SK-N-SH (cell line): ENCODE measurements at regions not wholly inside any gene's neighbourhood (a gene's known extent, or its start where the extent isn't known, plus 50 kb on each side); places are given as distances from the start of the nearest gene placed in this dataset.
"Not testable (repeated sequence)": the region's sequence is repeated elsewhere in the genome, so short reads cannot be mapped to it uniquely, and the experiment has no call there.

Experiments
- CTCF ChIA-PET: fragments of 300-600, 350-600 bp; formaldehyde crosslinking; extraction: SDS; loops from one replicate; lab custom pipeline; 2021; lab: Yijun Ruan, JAX
- POLR2A ChIA-PET: fragments of 350-600 bp; sonication (Branson Sonifier 250); formaldehyde crosslinking; extraction: SDS; loops from one replicate; lab custom pipeline; 2020; ENCODE audit warnings: antibody characterized with exemption, inconsistent platforms; lab: Yijun Ruan, JAX
- DNase-seq: peaks from one replicate; pipeline ENCODE4 v3.0.0; 2012
- H2AFZ ChIP-seq: fragments of 200-600 bp; sonication (generic); 2 replicates; pipeline ENCODE4 v1.8.1; 2016; ENCODE audit warnings: antibody characterized with exemption, mild to moderate bottlenecking, low read depth
- H3F3A ChIP-seq: fragments of 200-600 bp; sonication (generic); replicated peaks from 2 replicates; pipeline ENCODE3; 2016; ENCODE audit warnings: antibody characterized with exemption, mild to moderate bottlenecking; ENCODE audit not compliant: insufficient read depth
- H3K27ac ChIP-seq, 2 experiments: fragments of 200-500 bp in 1 of 2; fragments of 200-600 bp in 1 of 2; sonication (Bioruptor generic) in 1 of 2; sonication (generic), shearing (Covaris generic) in 1 of 2; 2 replicates each; pipeline versions ENCODE4 v1.5.1 to v1.6.1; 2014 to 2016; ENCODE audit warnings: low read depth in 2 of 2, inconsistent platforms in 1 of 2, low read length in 1 of 2, mild to moderate bottlenecking in 1 of 2, mixed read lengths in 1 of 2
- H3K27me3 ChIP-seq: fragments of 200-600 bp; sonication (generic), shearing (Covaris generic); 2 replicates; pipeline ENCODE4 v1.6.1; 2016; ENCODE audit warnings: mixed run types; ENCODE audit not compliant: insufficient read depth
- H3K36me3 ChIP-seq, 2 experiments: fragments of 200-500 bp in 1 of 2; fragments of 200-600 bp in 1 of 2; sonication (Bioruptor generic) in 1 of 2; sonication (generic) in 1 of 2; replicated peaks in 1 of 2; 2 replicates each; pipeline versions ENCODE3 to v1.5.1; 2014 to 2016; ENCODE audit warnings: low read length in 1 of 2, mild to moderate bottlenecking in 1 of 2; ENCODE audit not compliant: insufficient read depth in 2 of 2, control insufficient read depth in 1 of 2
- H3K4me1 ChIP-seq, 2 experiments: fragments of 200-500 bp in 1 of 2; fragments of 200-600 bp in 1 of 2; sonication (Bioruptor generic) in 1 of 2; sonication (generic), shearing (Covaris generic) in 1 of 2; 2 replicates each; pipeline versions ENCODE4 v1.5.1 to v1.6.1; 2014 to 2016; ENCODE audit warnings: low read depth in 1 of 2, low read length in 1 of 2, mixed run types in 1 of 2; ENCODE audit not compliant: insufficient read depth in 2 of 2, control insufficient read depth in 1 of 2
- H3K4me2 ChIP-seq: fragments of 200-600 bp; sonication (generic), shearing (Covaris generic); 2 replicates; pipeline ENCODE4 v1.6.1; 2017; ENCODE audit warnings: mixed run types
- H3K4me3 ChIP-seq, 2 experiments: fragments of 200-500 bp in 1 of 2; fragments of 200-600 bp in 1 of 2; sonication (Bioruptor generic) in 1 of 2; sonication (generic), shearing (Covaris generic) in 1 of 2; 2 replicates each; pipeline versions ENCODE4 v1.5.1 to v1.8.1; 2014 to 2016; ENCODE audit warnings: low read depth in 2 of 2, inconsistent platforms in 1 of 2, low read length in 1 of 2, mild to moderate bottlenecking in 1 of 2, mixed read lengths in 1 of 2, moderate library complexity in 1 of 2
- H3K79me2 ChIP-seq: fragments of 200-600 bp; sonication (generic); 2 replicates; pipeline ENCODE4 v1.8.1; 2017; ENCODE audit warnings: mild to moderate bottlenecking; ENCODE audit not compliant: insufficient read depth
- H3K9ac ChIP-seq: fragments of 200-600 bp; sonication (generic); 2 replicates; pipeline ENCODE4 v1.6.1; 2017; ENCODE audit warnings: mixed run types
- H3K9me2 ChIP-seq: fragments of 200-600 bp; sonication (generic); 2 replicates; pipeline ENCODE4 v1.6.1; 2017; ENCODE audit warnings: mixed run types
- H3K9me3 ChIP-seq: fragments of 200-600 bp; sonication (generic); 2 replicates; pipeline ENCODE4 v1.6.1; 2017; ENCODE audit warnings: mixed run types, mild to moderate bottlenecking, moderate library complexity
- H4K20me1 ChIP-seq: fragments of 200-600 bp; sonication (generic); 2 replicates; pipeline ENCODE4 v1.6.1; 2017; ENCODE audit warnings: mild to moderate bottlenecking, mixed run types; ENCODE audit not compliant: insufficient read depth
- EZH2phosphoT487 ChIP-seq: fragments of 200-600 bp; sonication (generic); IDR thresholded peaks from 2 replicates; pipeline ENCODE4 v1.6.1; 2017; ENCODE audit warnings: low read depth, mixed run types, mild to moderate bottlenecking, antibody characterized with exemption, moderate library complexity, borderline replicate concordance
- FOXM1 ChIP-seq: IDR thresholded peaks from 2 replicates; pipeline ENCODE4 v1.4.0; 2012; ENCODE audit warnings: low read depth, mild to moderate bottlenecking
- GABPA ChIP-seq: IDR thresholded peaks from 2 replicates; pipeline ENCODE4 v1.4.0; 2012; ENCODE audit warnings: low read depth, mild to moderate bottlenecking
- GATA2 ChIP-seq: sonication (generic); formaldehyde crosslinking; IDR thresholded peaks from 2 replicates; pipeline ENCODE4 v1.5.0; 2020; ENCODE audit warnings: mild to moderate bottlenecking, missing genetic modification reagents
- JUND ChIP-seq: IDR thresholded peaks from 2 replicates; pipeline ENCODE4 v1.4.0; 2012
- MAX ChIP-seq: IDR thresholded peaks from 2 replicates; pipeline ENCODE4 v1.4.0; 2012; ENCODE audit warnings: low read depth
- MXI1 ChIP-seq: IDR thresholded peaks from 2 replicates; pipeline ENCODE4 v1.6.1; 2012; ENCODE audit warnings: mild to moderate bottlenecking, low read depth, low read length, improper control_type of control experiment
- NRF1 ChIP-seq: IDR thresholded peaks from 2 replicates; pipeline ENCODE4 v1.6.1; 2012; ENCODE audit warnings: low read depth, mild to moderate bottlenecking, low read length
- POLR2AphosphoS5 ChIP-seq: IDR thresholded peaks from 2 replicates; pipeline ENCODE4 v1.6.1; 2012; ENCODE audit warnings: low read depth, low read length
- RAD21 ChIP-seq: IDR thresholded peaks from 2 replicates; pipeline ENCODE4 v1.6.1; 2012; ENCODE audit warnings: mild to moderate bottlenecking, low read length
- RCOR1 ChIP-seq: fragments of 150-350 bp; IDR thresholded peaks from 2 replicates; pipeline ENCODE4 v1.6.1; 2017; ENCODE audit warnings: antibody characterized with exemption, low read length
- RFX5 ChIP-seq: IDR thresholded peaks from 2 replicates; pipeline ENCODE4 v1.6.1; 2012; ENCODE audit warnings: mild to moderate bottlenecking, improper control_type of control experiment, low read length
- RXRA ChIP-seq: IDR thresholded peaks from 2 replicates; pipeline ENCODE4 v1.4.0; 2012; ENCODE audit warnings: low read depth, mild to moderate bottlenecking, borderline replicate concordance
- SIN3A ChIP-seq: IDR thresholded peaks from 2 replicates; pipeline ENCODE4 v1.6.1; 2012; ENCODE audit warnings: low read depth, mild to moderate bottlenecking, low read length, moderate library complexity, borderline replicate concordance
- TEAD4 ChIP-seq: IDR thresholded peaks from 2 replicates; pipeline ENCODE4 v1.4.0; 2012; ENCODE audit warnings: mild to moderate bottlenecking, borderline replicate concordance; ENCODE audit not compliant: insufficient read depth
- USF1 ChIP-seq: IDR thresholded peaks from 2 replicates; pipeline ENCODE4 v1.4.0; 2012; ENCODE audit warnings: low read depth, borderline replicate concordance
- YY1 ChIP-seq: IDR thresholded peaks from 2 replicates; pipeline ENCODE4 v1.4.0; 2012; ENCODE audit warnings: low read depth, mild to moderate bottlenecking
- WGBS: methylation state at CpG from one replicate; pipeline ENCODE4 v1.1.6; 2017; ENCODE audit warnings: low lambda C conversion rate; 5-methylcytosine and 5-hydroxymethylcytosine counted together
- TF ChIP-seq, protein P1 (sequence below): IDR thresholded peaks from 2 replicates; pipeline ENCODE4 v1.4.0; 2012; ENCODE audit warnings: low read depth, borderline replicate concordance
- TF ChIP-seq, protein P2 (sequence below): fragments of 200-600 bp; sonication (generic); IDR thresholded peaks from 2 replicates; pipeline ENCODE4 v1.6.1; 2017; ENCODE audit warnings: antibody characterized with exemption, mild to moderate bottlenecking, moderate library complexity

DNA sequence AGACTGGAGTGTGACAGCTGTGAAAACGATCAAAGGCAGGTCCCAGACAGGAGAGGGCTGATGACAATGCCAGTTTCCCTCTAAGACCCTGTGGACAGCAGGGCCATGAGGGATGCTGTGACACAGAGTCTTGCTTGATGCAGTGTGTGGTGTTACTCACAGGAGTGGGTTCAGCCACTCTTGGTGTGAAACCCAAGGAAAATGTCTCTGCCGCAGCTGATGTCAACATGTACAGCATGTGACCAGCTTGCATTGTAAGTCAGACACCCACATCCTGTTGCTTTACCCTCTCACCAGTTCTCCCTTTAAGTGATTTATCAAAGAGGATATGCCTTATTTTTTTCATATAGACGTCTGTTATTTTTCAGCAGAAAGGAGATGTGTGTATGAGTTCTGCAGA lies 268.6 kb downstream of the BTG1 start:
- no peaks in the 10 kb centered on the region for H3K79me2 ChIP-seq
- no peaks in the 10 kb centered on the region for H4K20me1 ChIP-seq
- peaks cover 0 to 4% of the 10 kb centered on the region in 2 experiments; a peak in 2 of 4 replicates for H3K4me1 ChIP-seq
- no peaks in the 10 kb centered on the region for H3K9me2 ChIP-seq
- no peaks in the 10 kb centered on the region for H3F3A ChIP-seq
- POLR2A ChIA-PET: no interaction called here
- no peak overlapping the region; a peak in 1 of 4 replicates for H3K27ac ChIP-seq
- H3K27me3 ChIP-seq: no peaks in the 10 kb centered on the region
- H3K9ac ChIP-seq: no peak overlapping the region
- no peak overlapping the region for H3K4me2 ChIP-seq
- no peak overlapping the region for H3K4me3 ChIP-seq
- TF ChIP-seq EZH2phosphoT487 (no peak), POLR2AphosphoS5 (no peak), MAX (no peak), FOXM1 (no peak), RAD21 (no peak), MXI1 (no peak), JUND (no peak), SIN3A (no peak), YY1 (no peak), RFX5 (no peak), RXRA (no peak), GATA2 (CRISPR knock-in tag) (no peak), TEAD4 (no peak), GABPA (no peak), NRF1 (no peak), USF1 (no peak), RCOR1 (no peak)
- TF ChIP-seq, protein P1, sequence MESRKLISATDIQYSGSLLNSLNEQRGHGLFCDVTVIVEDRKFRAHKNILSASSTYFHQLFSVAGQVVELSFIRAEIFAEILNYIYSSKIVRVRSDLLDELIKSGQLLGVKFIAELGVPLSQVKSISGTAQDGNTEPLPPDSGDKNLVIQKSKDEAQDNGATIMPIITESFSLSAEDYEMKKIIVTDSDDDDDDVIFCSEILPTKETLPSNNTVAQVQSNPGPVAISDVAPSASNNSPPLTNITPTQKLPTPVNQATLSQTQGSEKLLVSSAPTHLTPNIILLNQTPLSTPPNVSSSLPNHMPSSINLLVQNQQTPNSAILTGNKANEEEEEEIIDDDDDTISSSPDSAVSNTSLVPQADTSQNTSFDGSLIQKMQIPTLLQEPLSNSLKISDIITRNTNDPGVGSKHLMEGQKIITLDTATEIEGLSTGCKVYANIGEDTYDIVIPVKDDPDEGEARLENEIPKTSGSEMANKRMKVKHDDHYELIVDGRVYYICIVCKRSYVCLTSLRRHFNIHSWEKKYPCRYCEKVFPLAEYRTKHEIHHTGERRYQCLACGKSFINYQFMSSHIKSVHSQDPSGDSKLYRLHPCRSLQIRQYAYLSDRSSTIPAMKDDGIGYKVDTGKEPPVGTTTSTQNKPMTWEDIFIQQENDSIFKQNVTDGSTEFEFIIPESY: no peak
- TF ChIP-seq, protein P2, sequence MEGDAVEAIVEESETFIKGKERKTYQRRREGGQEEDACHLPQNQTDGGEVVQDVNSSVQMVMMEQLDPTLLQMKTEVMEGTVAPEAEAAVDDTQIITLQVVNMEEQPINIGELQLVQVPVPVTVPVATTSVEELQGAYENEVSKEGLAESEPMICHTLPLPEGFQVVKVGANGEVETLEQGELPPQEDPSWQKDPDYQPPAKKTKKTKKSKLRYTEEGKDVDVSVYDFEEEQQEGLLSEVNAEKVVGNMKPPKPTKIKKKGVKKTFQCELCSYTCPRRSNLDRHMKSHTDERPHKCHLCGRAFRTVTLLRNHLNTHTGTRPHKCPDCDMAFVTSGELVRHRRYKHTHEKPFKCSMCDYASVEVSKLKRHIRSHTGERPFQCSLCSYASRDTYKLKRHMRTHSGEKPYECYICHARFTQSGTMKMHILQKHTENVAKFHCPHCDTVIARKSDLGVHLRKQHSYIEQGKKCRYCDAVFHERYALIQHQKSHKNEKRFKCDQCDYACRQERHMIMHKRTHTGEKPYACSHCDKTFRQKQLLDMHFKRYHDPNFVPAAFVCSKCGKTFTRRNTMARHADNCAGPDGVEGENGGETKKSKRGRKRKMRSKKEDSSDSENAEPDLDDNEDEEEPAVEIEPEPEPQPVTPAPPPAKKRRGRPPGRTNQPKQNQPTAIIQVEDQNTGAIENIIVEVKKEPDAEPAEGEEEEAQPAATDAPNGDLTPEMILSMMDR: no peak
- TF ChIP-seq, all 33 proteins: peak for 0
- Histone ChIP-seq H2AFZ (no peak overlapping the region), H3K36me3 (no peaks in the 10 kb centered on the region), H3K9me3 (no peaks in the 10 kb centered on the region)
- WGBS: 58% methylated on average over 3 of the region's 3 CpGs
- CTCF ChIA-PET: interaction anchor here (0.9 to 2.5 kb wide), 2 partner anchors 23 to 65 kb away, joined by 3 to 8 read pairs; no protein-coding TSS in a partner anchor
- DNase-seq: no peak

DNA sequence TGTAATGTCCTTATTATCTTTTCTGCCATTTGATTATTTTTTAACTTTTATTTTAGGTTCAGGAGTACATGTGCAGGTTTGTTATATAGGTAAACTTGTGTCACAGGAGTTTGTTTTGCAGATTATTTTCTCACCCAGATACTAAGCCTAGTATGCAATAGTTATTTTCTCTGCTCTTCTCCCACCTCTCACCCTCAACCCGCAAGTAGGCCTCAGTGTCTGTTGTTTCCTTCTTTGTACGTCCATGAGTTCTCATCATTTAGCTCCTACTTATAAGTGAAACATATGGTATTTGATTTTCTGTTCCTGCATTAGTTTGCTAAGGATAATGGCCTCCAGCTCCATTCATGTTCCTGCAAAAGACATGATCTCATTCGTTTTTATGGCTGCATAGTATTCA lies 270.0 kb downstream of the BTG1 start:
- H3K27me3 ChIP-seq, DNase-seq, H2AFZ ChIP-seq, H3K36me3 ChIP-seq, H3K27ac ChIP-seq, H4K20me1 ChIP-seq, H3F3A ChIP-seq, POLR2A ChIA-PET, H3K4me3 ChIP-seq, H3K4me1 ChIP-seq, H3K79me2 ChIP-seq, H3K9me2 ChIP-seq, H3K9ac ChIP-seq, H3K9me3 ChIP-seq, H3K4me2 ChIP-seq: not testable (repeated sequence)
- CTCF ChIA-PET: interaction anchor here (2.5 kb wide), 1 partner anchor 64 kb away, joined by 8 read pairs; no protein-coding TSS in a partner anchor
- 59% methylated on average over 3 of the region's 3 CpGs for WGBS
